ENCODE measurements at regions not wholly inside any gene's neighbourhood (a gene's known extent, or its start where the extent isn't known, plus 50 kb on each side); places are given as distances from the start of the nearest gene placed in this dataset.

- DNase-seq (ENCODE audit: low read depth in 2 of 2): no peak
These were observed 255.5 kb downstream of the MAN2A1 start for GRCh38 chr5:109945097-109945678.

DNA sequence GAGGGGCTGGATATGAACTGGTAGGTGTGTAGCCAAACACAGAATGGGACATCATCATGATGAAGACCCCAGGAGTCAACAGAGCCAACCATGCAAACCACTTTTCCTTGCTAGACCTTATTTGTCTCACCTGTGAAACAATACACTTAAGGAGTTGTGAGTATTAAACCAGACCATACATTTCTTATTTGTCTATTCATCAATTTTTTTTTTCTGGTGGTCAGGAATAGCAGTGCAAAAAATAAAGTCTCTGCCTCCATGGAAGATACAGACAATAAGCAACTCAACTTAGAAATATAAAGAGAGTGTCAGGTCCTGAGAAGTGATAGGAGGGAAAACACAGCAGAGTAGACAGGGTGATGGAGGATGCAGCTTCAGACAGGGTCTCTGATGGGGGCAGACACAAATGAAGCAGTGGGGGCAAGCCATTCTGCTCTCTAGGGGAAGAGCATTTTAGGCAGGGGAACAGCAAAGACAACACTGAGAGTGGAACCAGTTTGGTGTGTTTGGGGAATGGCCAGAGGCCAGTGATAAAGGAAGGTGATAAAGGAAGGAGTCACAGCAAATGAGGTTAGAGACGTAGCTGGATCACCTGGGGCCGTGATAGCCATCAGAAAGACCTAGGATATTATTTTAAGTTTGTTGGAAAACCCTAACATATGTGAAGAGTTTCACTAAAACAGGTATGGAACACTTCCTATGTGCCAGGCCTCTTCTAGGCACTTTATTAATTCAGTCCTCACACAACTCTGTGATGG, 256.2 kb downstream of the MAN2A1 start:
- DNase-seq (ENCODE audit: low read depth in 2 of 2): no peak

- no peak for DNase-seq (ENCODE audit: low read depth in 2 of 2)
These were observed 256.9 kb downstream of the MAN2A1 start for GRCh38 chr5:109946610-109947009.

- no peak for DNase-seq (ENCODE audit: low read depth in 2 of 2)
These were observed 257.9 kb downstream of the MAN2A1 start for GRCh38 chr5:109947667-109948066.

DNA sequence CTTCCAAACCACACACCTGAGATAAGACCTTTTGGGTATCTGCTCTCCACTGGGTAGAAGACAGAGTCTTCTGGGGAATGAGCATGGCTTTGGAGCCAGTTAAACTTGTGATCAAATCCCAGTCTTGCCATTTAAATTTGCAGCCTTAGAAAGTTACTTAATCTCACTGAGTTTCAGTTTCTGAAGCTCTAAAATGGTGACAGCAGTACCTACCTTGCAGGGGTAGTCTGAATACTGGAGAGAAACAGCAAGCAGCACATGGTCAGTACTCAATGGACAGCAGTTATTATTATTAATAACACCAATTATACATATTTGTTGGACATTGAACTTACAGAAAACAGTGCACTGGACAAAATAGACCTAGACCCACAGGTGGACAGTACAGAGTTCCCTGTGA, 260.9 kb downstream of the MAN2A1 start:
- DNase-seq (ENCODE audit: low read depth in 2 of 2): no peak

DNA sequence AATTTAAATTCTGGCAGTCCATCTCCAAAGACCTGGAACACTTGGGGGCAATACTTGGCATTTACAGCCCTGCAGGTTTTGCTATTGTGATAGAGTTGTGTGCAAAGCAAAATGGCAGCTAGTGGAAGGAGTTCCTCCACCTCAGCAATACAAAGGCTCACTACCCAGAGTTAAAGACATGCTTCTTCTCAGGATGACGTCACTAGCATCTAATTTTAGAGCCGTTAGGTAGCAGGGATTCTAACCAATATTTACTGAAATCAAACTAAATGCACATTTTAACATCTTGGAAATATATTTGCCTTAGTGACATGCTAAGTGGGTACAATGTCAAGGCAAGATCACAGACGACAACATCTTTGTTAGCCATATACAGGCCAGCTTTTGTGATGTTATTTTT, 261.6 kb downstream of the MAN2A1 start:
- DNase-seq (ENCODE audit: low read depth in 2 of 2): no peak

DNA sequence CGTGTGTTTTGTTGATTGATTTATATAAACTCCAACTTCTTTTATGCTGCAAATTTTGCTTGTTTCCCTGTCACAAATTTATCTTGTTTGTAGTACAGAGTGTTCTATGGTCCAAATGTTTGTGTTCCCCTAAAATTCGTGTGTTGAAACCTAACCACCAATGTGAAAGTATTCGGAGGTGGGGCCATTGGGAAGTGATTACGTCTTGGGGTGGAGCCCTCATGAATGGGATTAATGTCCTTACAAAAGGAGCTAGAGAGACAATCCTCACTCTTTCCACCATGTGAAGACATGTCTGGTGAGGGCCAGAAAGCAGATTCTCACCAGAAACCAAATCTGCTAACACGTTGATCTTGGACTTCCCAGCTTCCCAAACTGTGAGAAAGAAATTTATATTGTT, 262.0 kb downstream of the MAN2A1 start:
- no peak for DNase-seq (ENCODE audit: low read depth in 2 of 2)

DNA sequence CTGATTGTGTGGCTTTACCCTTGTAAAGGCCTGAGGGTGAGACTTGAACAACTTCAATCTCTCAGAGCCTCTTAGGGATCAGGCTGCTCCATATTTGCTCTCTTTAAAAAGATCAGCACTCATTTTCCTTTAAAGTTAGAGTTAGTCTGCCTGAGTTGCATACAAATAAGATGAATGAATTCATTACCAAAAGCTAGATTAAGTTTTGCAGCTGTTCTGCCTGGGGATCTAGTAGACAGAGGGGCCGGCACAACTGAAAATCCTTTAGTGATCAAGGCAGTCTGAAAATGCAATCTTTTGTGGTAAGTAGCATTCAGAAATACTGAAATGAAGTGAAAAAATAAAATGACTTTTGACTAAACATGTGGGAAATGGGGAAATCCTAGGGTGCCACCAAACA, 264.0 kb downstream of the MAN2A1 start:
- DNase-seq (ENCODE audit: low read depth in 2 of 2): no peak

DNA sequence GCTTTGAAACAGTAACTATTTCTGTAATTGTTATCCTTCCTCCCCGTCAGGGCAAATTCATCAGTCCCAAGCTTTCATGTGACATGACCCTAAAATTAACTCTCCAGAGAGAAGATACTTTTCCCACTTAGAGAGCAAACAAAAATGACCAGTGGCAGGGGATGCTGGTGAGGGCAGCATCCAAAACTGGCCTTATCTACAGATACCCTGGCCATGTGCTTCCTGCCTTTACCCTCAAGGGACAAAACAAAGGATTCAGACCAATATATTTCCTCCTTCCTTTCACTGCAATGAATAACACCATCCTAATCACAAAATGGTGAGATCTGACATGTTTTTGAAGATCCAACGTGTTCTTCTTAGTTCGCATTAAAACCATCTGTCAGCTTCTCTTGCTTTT, 267.2 kb downstream of the MAN2A1 start:
- DNase-seq (ENCODE audit: low read depth in 2 of 2): no peak

DNA sequence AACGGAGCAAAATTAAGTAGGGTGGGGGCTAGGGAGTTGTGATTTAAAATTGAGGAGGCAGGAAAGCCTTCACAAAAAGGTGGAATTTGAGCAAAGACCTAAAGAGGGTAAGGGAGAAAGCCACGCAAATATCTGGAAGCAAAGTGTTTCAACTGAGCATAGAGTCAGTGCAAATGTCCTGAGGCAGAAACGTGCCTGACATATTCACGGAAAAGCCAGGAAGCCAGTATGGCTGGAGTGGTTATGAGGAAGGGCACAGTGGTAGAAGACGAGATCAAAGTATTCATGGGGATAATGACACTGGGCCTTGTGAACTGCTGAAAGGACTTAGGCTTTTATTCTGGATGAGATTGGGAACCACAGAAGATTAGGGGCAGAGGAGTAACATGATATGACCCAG, 268.4 kb downstream of the MAN2A1 start:
- DNase-seq (ENCODE audit: low read depth in 2 of 2): no peak

DNA sequence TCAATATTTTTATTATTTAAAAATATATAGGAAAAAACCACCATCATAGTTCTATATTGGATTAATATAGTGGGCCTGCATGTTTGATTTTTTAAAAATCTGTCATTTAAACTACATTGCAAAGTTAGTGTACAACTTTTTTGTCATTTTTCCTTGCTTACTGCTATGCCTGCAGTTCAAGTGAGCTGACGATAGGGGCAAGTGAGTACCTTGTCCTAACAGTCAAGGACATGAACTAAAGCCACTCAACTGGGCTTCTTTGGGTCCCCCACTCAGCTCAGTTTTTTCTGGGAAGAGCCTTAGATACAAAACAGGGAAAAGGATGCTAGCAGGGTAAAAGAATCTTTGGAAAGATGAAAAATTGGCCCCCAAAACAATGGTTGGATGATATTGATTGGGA, 269.9 kb downstream of the MAN2A1 start:
- no peak for DNase-seq (ENCODE audit: low read depth in 2 of 2)

DNA sequence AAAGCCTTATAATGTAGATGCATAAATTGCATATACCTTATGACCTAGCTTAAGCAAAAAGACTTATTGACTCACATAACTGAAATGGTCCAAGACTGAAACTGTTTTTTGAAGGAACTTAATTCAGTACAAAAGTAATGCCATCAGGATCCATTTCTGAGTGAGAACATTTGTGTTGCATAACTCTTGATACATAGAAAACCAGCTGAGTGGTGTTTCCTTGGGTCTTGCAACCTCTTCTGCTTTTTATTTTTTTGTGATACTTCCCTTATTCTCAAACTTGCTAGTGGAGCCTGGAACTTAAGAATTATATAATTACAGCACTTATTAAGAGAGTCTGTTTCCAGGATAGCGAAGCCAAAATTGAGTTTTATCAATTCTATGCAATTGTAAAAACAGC, 272.0 kb downstream of the MAN2A1 start:
- DNase-seq (ENCODE audit: low read depth in 2 of 2): no peak

DNA sequence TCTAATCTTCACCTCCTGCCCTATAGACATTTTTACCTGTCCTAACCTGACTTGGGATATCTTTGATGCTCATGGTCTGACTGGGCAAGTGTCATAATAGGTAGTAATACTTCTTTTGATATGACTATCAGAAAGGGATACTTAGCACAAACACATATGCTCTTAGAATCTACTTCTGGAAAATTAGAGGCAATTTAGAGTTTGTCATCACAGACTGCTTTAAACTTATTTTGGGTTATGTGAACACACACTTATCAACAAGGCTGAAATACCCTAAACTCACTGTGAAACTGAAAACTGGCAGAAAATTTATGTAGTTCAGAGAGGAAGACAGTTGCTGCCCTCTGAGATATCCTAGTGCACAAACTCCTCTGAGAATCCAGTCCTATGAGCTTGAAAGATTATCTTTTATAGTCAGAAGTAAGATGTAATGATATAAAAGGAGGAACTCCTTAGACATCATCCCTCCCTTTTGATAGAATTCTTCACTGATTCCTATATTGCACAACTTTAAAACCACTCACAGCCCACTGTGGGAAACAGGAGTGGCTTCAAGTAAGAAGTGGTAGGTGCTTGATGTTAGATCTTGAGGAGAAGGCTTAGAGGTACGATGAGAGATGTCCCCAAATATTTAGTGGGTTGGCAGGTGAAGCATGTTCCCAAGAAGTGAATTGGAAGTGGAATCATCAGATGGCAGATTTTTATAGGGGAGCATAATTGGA, 273.3 kb downstream of the MAN2A1 start:
- no peak for DNase-seq (ENCODE audit: low read depth in 2 of 2)

- DNase-seq (ENCODE audit: low read depth in 2 of 2): no peak
These were observed 274.4 kb downstream of the MAN2A1 start for GRCh38 chr5:109964136-109964535.

- no peak for DNase-seq (ENCODE audit: low read depth in 2 of 2)
These were observed 275.9 kb downstream of the MAN2A1 start for GRCh38 chr5:109965634-109966033.

- no peak for DNase-seq (ENCODE audit: low read depth in 2 of 2)
These were observed 282.2 kb downstream of the MAN2A1 start for GRCh38 chr5:109971968-109972367.

GRCh38 chr5:109981979-109982378, 292.3 kb downstream of the MAN2A1 start:
- DNase-seq (ENCODE audit: low read depth in 2 of 2): no peak

DNA sequence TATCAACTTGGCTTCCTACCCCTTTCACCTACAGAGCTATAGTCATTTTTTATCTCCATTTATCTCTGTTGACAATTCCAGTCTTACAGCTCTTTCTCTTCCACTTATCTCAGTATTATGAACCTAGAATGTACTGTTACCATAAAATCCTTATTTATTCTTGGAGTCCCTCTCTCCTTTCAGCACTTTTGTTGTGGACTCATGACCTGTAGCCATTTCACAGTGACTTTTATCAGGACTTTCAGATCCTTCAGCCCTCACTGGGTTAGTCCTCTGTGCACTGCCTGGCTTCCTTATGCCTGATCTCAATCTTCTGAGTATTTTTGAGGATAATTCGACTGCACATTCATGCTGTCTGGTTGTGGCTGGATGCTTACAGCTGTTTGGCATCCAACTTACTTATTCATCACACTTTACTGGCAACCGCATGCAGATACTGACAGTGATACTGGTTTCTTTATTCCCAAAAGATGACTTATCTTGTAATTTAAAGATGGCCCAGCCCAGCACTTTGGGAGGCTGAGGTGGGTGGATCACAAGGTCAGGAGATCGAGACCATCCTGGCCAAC, 293.3 kb downstream of the MAN2A1 start:
- DNase-seq (ENCODE audit: low read depth in 2 of 2): no peak

- DNase-seq (ENCODE audit: low read depth in 2 of 2): no peak
These were observed 297.0 kb downstream of the MAN2A1 start for GRCh38 chr5:109986726-109987125.

- DNase-seq (ENCODE audit: low read depth in 2 of 2): no peak
These were observed 297.6 kb downstream of the MAN2A1 start for GRCh38 chr5:109987355-109987754.

DNA sequence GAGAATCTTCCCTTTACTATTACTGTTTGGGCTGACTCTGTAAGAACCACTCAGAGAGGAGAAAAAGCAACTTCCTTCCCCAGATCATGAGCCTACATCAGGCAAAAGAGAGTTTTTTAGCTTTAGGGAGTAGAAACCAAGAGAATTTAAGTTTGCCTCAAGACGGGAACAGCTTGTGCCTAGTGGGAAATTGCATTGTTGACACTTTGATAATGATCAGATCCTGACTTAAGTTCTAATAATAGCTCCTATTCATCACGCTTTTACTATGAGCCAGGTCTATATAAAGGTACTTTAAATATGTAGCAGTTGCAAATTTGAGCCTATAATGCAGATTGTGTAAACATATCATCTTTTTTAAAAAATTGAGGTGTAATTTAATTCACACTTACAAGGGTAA, 298.2 kb downstream of the MAN2A1 start:
- DNase-seq (ENCODE audit: low read depth in 2 of 2): no peak

GRCh38 chr5:109989161-109989560, 299.4 kb downstream of the MAN2A1 start:
- DNase-seq (ENCODE audit: low read depth in 2 of 2): no peak
